Stimulated activated CD8-positive, alpha-beta memory T cell treated with anti-CD3 and anti-CD28 coated beads, Interleukin-7, amount 100 ng/mL, for 4 hours (primary cell): ENCODE measurements at regions not wholly inside any gene's neighbourhood (a gene's known extent, or its start where the extent isn't known, plus 50 kb on each side); places are given as distances from the start of the nearest gene placed in this dataset.
A peak's percentile ranks its signal among the peaks of the same experiment; 100 is the strongest.

ENCODE experiments used
- DNase-seq, 2 donors: peaks; one replicate each; pipeline ENCODE4 v3.0.0-alpha.2; 2020; ENCODE audit warnings: low read depth in 2 of 2

GRCh38 chr2:235263205-235264120 lies 230.4 kb upstream of the AGAP1 start:
- DNase-seq: no peak

DNA sequence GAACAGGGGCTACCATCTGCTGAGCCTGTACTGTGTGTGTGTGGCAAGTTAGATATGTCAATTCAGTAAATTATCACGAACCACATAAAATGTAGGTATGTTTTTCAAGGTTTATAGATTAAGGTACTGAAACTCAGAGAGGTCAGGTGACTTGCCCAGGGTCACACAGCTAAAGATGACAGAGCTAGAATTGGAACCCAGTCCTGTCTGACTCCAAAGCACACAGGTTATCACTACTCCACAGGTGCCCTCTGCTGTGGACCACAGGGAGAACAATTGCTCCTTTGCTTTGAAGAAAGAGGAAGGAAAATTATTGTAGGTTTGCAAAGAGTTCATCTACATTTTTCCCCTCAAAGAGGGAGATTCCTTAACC lies 229.7 kb upstream of the AGAP1 start:
- no peak for DNase-seq

GRCh38 chr2:235264512-235264911 lies 229.3 kb upstream of the AGAP1 start:
- no peak for DNase-seq

DNA sequence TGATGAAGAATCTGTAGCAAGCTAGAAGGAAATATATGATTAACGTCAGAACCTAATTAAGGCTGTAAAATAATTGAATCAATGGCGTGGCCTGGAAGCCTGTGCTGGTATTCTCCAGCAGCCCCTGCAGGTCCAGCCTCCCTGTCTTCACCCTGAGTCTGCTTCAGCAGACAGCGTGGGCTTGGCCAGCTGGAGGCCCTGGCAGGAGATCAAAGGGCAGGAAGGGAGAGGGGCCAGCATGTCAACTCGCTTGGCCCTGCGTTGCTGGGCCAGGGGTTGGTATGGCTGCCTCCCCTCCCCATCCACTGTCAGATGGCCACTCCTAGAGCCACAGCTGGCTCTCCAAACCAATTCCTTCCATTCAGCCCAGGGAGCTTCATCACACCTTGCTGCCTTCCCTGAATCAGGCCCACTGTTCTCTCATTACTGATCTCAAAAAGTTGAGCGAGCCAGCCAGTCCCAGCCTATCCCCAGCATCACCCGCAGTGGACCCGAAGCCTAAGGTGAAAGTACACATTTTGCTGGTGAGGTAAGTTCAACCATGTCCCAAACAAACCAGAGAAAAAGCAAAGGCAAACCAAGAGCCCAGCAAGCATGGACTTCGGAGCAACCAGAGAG lies 228.4 kb upstream of the AGAP1 start:
- no peak for DNase-seq

GRCh38 chr2:235267251-235267650 lies 226.6 kb upstream of the AGAP1 start:
- no peak for DNase-seq

DNA sequence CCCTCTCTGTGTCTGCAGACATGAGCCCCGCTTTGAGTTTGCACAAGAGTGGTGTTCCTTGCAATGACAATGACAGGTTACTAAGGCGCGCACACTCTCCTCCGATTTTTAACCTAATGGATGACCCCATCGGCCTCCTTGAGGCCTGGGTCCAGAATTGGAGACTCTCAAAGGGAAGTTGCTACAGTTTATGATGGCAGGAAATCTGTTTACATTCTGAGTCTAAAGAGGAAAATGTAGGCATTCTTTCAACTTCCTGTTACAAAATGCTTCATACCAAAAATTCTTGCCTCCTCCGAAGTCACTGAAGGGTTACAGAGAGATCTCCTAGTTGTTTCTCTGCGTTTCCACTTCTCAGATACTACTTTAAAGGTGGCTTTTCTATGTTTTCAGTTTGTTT lies 225.3 kb upstream of the AGAP1 start:
- no peak for DNase-seq

- DNase-seq: no peak
Observed at GRCh38 chr2:235270291-235270690, 223.6 kb upstream of the AGAP1 start.

- DNase-seq: peak; percentile 3 to 8
Observed at GRCh38 chr2:235270956-235271355, 222.9 kb upstream of the AGAP1 start.

GRCh38 chr2:235271936-235272335 lies 221.9 kb upstream of the AGAP1 start:
- no peak for DNase-seq

GRCh38 chr2:235274023-235274422 lies 219.8 kb upstream of the AGAP1 start:
- no peak for DNase-seq

GRCh38 chr2:235277485-235277884 lies 216.4 kb upstream of the AGAP1 start:
- DNase-seq: no peak

GRCh38 chr2:235278771-235279355 lies 215.0 kb upstream of the AGAP1 start:
- no peak for DNase-seq

DNA sequence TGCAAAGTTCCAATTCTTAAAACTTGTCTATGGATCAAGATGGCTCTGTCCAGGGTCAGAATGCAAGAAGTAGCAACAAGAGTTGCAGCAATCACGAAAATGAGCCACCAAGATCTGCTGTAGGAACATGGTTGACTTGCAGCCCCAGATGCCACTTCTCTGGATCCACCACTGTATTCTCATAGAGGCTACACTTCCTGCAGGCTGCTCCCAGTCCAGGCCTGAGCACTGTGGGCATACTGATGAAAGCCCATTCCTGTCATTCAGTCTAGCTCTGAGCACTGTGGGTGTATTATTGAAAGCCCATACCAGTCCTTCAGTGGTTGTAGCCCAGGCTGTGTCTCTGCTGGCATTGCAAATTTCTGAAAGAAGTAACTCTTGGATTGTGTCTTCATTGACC lies 213.9 kb upstream of the AGAP1 start:
- DNase-seq: no peak

DNA sequence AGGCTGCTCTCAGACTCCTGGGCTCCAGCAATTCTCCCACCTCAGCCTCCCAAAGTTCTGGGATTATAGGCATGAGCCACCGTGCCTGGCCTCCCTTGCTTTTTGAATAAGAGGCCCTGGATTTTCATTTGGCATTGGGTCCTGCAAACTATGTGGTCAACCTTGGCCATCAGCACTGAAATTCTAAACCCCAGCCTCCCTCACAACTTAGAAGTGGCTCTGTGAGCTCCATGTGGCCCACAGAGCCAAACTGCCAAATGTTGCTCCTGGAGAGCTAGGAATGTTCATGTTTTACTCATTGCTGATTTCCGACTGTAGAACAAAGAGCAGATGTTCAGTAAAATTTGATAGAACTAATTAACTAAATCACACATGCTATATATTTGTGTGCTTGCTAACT lies 210.6 kb upstream of the AGAP1 start:
- DNase-seq: no peak

DNA sequence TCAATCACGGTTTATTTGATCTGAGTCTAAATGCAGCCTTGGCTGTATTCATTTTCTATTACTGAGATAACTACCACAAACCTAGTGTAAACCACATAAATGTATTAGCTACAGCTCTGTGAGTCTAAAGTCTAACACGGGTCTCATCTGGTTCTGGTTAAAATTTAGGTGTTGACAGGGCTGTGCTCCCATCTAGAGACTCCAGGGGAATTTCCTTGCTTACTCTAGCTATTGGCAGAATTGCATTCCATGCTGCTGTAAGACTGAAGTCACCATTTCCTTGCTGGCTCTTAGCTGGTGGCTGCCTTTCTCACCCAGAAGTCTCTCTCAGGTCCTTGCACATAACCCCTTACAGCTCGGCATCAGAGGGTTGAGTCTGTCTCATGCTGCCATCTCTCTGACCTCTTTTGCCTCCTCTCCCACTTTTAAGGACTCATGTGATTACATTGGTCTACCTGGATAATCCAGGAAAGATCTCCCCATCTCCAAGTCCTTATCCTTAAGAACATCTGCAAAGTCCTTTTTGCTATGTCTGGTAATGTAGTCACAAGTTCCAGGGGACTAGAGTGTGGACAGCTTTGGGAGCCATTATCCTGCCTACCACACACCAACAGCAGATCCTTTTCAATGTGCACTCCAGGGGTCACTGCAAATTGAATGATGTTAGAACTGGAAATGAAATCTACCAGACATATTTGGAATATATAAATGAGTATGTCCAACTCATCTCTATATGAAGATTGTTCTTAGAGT lies 207.0 kb upstream of the AGAP1 start:
- no peak for DNase-seq

GRCh38 chr2:235287375-235287733 lies 206.5 kb upstream of the AGAP1 start:
- DNase-seq: no peak

DNA sequence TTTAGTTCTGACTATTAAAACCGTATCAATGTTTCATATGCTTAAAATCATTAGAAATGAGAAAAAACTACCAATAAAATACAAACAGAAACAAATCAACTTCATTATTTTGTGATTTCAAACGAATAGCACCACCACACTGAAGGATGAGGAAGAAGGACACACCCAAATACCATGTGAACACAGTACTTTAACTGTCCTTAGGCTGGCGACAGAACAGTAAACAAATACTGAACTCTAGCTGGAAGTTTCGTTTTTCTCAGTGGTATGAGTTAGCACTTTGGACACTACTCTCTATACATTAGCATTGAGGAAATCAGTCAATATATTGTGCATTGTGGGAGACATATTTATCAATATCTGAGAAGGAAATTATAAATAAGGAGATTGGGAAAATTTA lies 202.4 kb upstream of the AGAP1 start:
- DNase-seq: no peak

- DNase-seq: no peak
Observed at GRCh38 chr2:235293061-235293460, 200.8 kb upstream of the AGAP1 start.

DNA sequence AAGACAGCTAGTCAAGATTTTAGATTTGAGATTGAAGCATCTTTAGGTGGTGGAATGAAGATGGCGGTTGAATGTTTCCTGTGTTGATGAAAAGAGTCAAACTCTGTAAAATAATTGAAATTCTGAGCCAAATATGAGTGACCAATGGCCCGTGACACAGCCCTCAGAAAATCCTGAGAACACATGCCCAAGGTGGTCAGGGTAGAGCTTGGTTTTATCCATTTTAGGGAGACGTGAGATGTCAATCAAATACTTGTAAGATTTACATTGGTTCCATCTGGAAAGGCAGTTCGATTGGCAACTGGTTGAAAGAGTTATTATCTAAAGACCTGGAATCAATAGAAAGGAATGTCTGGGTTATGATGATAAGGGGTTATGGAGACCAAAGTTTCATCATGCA lies 198.0 kb upstream of the AGAP1 start:
- DNase-seq: no peak

DNA sequence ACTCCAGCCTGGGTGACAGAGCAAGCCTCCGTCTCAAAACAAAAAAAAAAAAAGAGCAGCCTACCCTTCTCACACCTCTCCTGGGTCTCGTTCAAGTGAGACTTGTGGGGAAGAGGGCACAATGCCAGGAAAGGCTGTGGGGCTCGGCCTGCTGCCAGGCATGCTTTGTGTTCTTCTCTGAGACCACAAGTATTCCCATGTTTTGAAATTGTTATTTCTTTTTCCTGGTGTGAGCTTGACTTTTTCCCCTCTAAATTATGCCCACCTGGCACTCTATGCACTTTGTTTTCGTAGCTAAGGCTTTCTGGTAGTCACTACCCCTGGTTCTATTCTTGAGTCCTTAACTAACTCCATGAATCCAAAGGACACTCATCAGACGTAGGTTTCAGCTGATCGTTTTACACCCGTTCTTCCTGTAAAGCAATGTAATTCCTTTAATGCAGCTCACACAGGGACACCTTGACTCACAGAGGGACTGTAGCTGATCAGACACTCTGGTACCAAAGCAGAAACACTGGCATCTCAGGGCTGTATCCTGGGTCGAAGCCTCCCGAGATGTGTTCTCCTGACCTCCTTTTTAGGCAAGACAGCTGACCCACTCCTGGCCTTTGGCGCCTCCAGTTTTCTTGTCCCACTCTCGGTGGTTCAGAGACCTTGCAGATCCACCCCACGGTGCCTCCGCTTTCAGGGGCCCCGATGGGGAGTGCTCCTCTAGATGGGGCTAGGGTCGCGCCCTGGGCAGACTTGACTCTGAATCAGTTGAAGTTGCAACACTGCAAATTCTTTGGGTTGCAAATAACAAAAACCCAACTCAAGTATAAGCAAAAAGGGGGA lies 193.3 kb upstream of the AGAP1 start:
- no peak for DNase-seq
